ENCODE measurements at regions not wholly inside any gene's neighbourhood (a gene's known extent, or its start where the extent isn't known, plus 50 kb on each side); places are given as distances from the start of the nearest gene placed in this dataset.

DNA sequence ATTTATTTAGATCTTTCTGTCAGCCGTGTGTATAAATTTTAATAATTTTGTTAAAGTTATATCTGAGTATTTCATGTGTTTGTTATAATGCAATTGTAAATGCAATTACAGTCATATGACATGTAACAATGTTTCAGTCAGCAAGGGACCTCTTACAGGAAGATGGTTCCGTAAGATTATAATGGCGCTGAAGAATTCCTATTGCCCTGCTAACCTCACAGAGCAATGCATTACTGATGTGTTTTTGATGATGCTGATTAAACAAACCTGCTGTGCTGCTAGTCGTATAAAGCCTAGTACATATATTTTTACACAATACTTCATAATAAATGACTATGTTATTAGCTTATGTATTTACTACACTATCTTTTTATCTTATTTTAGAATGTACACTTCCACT lies 1166.4 kb downstream of the CDH12 start:
- DNase-seq, result no peak
- Histone ChIP-seq H3K27me3 (no peaks in the 10 kb centered on the region), H3K4me1 (no peaks in the 10 kb centered on the region), H3K36me3 (no peaks in the 10 kb centered on the region), H3K4me3 (no peak overlapping the region), H3K9me3 (no peaks in the 10 kb centered on the region), H3K27ac (no peak overlapping the region)
- in situ Hi-C loops (cut with MboI; ENCODE audit: low sequenced_read_pairs in 4 of 4) (no loop called here), intact Hi-C loops (cut with DNase I; ENCODE audit: low total_unique reads) (no loop called here)
- TF ChIP-seq, protein P1, sequence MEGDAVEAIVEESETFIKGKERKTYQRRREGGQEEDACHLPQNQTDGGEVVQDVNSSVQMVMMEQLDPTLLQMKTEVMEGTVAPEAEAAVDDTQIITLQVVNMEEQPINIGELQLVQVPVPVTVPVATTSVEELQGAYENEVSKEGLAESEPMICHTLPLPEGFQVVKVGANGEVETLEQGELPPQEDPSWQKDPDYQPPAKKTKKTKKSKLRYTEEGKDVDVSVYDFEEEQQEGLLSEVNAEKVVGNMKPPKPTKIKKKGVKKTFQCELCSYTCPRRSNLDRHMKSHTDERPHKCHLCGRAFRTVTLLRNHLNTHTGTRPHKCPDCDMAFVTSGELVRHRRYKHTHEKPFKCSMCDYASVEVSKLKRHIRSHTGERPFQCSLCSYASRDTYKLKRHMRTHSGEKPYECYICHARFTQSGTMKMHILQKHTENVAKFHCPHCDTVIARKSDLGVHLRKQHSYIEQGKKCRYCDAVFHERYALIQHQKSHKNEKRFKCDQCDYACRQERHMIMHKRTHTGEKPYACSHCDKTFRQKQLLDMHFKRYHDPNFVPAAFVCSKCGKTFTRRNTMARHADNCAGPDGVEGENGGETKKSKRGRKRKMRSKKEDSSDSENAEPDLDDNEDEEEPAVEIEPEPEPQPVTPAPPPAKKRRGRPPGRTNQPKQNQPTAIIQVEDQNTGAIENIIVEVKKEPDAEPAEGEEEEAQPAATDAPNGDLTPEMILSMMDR (IDR thresholded peaks at IDR 0.05 in 4 of 5, conservative IDR thresholded peaks at IDR 0.05 in 1 of 5), result no peak
- no peak for TF ChIP-seq POLR2A (IDR thresholded peaks at IDR 0.05)
- no peak for ATAC-seq

- intact Hi-C loops (cut with DNase I; ENCODE audit: low total_unique reads), result no loop called here
- Histone ChIP-seq H3K27ac (no peak overlapping the region), H3K9me3 (no peaks in the 10 kb centered on the region), H3K36me3 (no peaks in the 10 kb centered on the region), H3K4me3 (no peak overlapping the region), H3K4me1 (no peaks in the 10 kb centered on the region), H3K27me3 (no peaks in the 10 kb centered on the region)
- no peak for DNase-seq
- in situ Hi-C loops (cut with MboI; ENCODE audit: low sequenced_read_pairs in 4 of 4), result no loop called here
- TF ChIP-seq, protein P1 (IDR thresholded peaks at IDR 0.05 in 4 of 5, conservative IDR thresholded peaks at IDR 0.05 in 1 of 5), result no peak
- no peak for TF ChIP-seq POLR2A (IDR thresholded peaks at IDR 0.05)
- ATAC-seq, result no peak
These were observed 1167.6 kb downstream of the CDH12 start for GRCh38 chr5:21685522-21685921.

- ATAC-seq (no peak), DNase-seq (no peak)
- Histone ChIP-seq H3K27me3 (no peaks in the 10 kb centered on the region), H3K4me3 (no peak overlapping the region), H3K27ac (no peak overlapping the region), H3K36me3 (no peaks in the 10 kb centered on the region), H3K9me3 (no peaks in the 10 kb centered on the region), H3K4me1 (no peaks in the 10 kb centered on the region)
- intact Hi-C loops (cut with DNase I; ENCODE audit: low total_unique reads) (no loop called here), in situ Hi-C loops (cut with MboI; ENCODE audit: low sequenced_read_pairs in 4 of 4) (no loop called here)
- TF ChIP-seq, protein P1 (IDR thresholded peaks at IDR 0.05 in 4 of 5, conservative IDR thresholded peaks at IDR 0.05 in 1 of 5), result no peak
- TF ChIP-seq POLR2A (IDR thresholded peaks at IDR 0.05), result no peak
These were observed 1168.2 kb downstream of the CDH12 start for GRCh38 chr5:21684992-21685391.

DNA sequence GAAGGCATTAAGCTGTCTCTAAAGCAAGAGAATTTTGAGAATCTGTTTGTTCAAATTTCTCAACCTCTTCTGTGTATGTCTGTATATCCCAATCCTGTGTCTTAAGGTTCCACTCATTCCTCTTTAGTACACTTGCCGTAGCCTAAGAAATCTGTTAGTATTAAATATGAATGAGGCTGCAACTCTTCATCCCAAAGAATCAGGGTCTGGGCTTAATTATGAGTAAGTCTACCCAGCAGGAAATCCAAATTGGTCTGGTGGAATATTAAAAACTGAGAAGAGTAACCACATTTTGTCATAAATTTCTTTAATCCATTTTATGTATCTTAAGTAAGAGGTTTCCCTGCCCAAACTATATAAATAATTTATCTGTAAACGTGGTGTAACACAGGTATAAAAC lies 1171.2 kb downstream of the CDH12 start:
- ATAC-seq (no peak), DNase-seq (no peak)
- H3K4me3 ChIP-seq, result no peak overlapping the region
- no peaks in the 10 kb centered on the region for H3K27me3 ChIP-seq
- no peaks in the 10 kb centered on the region for H3K36me3 ChIP-seq
- no peaks in the 10 kb centered on the region for H3K9me3 ChIP-seq
- no peak for TF ChIP-seq POLR2A (IDR thresholded peaks at IDR 0.05)
- H3K4me1 ChIP-seq, result no peaks in the 10 kb centered on the region
- in situ Hi-C loops (cut with MboI; ENCODE audit: low sequenced_read_pairs in 4 of 4), result no loop called here
- H3K27ac ChIP-seq, result no peak overlapping the region
- intact Hi-C loops (cut with DNase I; ENCODE audit: low total_unique reads), result no loop called here

DNA sequence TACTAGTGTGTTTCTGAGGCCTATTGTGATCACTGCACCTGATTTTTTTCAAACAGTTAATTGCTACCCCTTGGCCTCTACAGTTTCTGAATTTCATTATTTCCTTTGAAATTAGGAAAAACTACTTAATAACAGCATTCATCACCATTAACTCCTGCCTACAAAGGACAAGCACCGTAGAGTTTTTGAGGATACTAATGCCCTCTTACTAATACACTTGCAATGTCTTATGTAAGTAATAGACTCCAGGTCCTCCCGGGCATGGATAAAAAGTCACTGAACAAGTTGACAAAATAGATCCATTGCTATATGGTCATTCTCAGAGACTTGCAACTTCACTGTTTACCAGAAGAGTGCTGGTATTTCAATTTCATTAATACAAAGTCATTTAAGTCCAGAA lies 1172.5 kb downstream of the CDH12 start:
- TF ChIP-seq, protein P1 (IDR thresholded peaks at IDR 0.05 in 4 of 5, conservative IDR thresholded peaks at IDR 0.05 in 1 of 5), result no peak
- TF ChIP-seq POLR2A (IDR thresholded peaks at IDR 0.05), result no peak
- intact Hi-C loops (cut with DNase I; ENCODE audit: low total_unique reads), result no loop called here

More for the DNA sequence above, 1172.5 kb downstream of the CDH12 start:
- Histone ChIP-seq H3K4me1 (no peaks in the 10 kb centered on the region), H3K4me3 (no peak overlapping the region), H3K27ac (no peak overlapping the region), H3K9me3 (no peaks in the 10 kb centered on the region), H3K36me3 (no peaks in the 10 kb centered on the region), H3K27me3 (no peaks in the 10 kb centered on the region)
- in situ Hi-C loops (cut with MboI; ENCODE audit: low sequenced_read_pairs in 4 of 4), result no loop called here
- ATAC-seq (no peak), DNase-seq (no peak)
